ENCODE measurements at regions not wholly inside any gene's neighbourhood (a gene's known extent, or its start where the extent isn't known, plus 50 kb on each side); places are given as distances from the start of the nearest gene placed in this dataset.

DNA sequence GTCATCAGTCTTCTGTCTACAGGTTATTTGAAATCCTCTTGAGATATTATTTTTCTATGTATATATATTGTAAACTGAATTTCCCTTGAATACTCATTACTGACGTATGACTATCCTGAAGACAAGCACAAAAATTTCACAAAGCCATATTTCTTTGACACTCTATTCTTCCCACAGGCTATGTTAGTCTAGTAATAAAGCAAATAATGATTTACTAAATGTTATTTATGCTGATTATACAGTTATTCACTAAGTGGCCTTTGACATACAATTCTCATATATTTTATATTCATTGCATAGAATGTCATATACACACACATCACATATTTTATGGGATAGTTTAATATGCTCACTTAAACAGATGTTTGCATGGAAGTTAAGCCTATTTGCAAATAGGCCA is 793.0 kb upstream of the GRAMD2B start:
- ChIA-PET CTCF (no interaction called here), POLR2A (no interaction called here)
- Histone ChIP-seq H4K20me1 (replicated peaks; ENCODE audit: control insufficient read depth, extremely low read depth, insufficient read depth, low read length) (no peaks in the 10 kb centered on the region), H3K9ac (replicated peaks; ENCODE audit: extremely low read depth, insufficient read depth, low read length) (no peak overlapping the region), H3K9me1 (replicated peaks; ENCODE audit: control insufficient read depth, extremely low read depth, insufficient read depth, low read length) (no peaks in the 10 kb centered on the region), H3K9me3 (replicated peaks; ENCODE audit: control insufficient read depth, insufficient read depth, low read length) (no peaks in the 10 kb centered on the region), H3K4me3 (replicated peaks in 1 of 3; ENCODE audit: insufficient read depth in 1 of 3, low read depth in 1 of 3, low read length in 3 of 3) (no peak overlapping the region), H2AFZ (ENCODE audit: low read depth, low read length) (no peak overlapping the region), H3K36me3 (ENCODE audit: control insufficient read depth in 2 of 2, extremely low read depth in 1 of 2, insufficient read depth in 2 of 2, low read length in 2 of 2) (no peaks in the 10 kb centered on the region), H3K79me2 (ENCODE audit: control insufficient read depth, insufficient read depth, low read length) (no peaks in the 10 kb centered on the region), H3K4me2 (ENCODE audit: insufficient read depth, low read length) (no peak overlapping the region), H3K27me3 (ENCODE audit: control insufficient read depth in 2 of 2, insufficient read depth in 2 of 2, low read length in 2 of 2) (no peaks in the 10 kb centered on the region), H3K4me1 (ENCODE audit: control insufficient read depth, extremely low read depth, insufficient read depth, low read length) (peaks cover 4% of the 10 kb centered on the region), H3K27ac (ENCODE audit: insufficient read depth, low read depth, low read length) (no peak overlapping the region)
- no peak for FAIRE-seq
- no TSS peak for BruUV-seq (replicated peaks)
- intact Hi-C loops (cut with micrococcal nuclease) = no loop called here
- dilution Hi-C loops (cut with MboI; ENCODE audit: extremely low pct_ligation_motif_present, low sequenced_read_pairs) = no loop called here
- no peak for DNase-seq (ENCODE audit: low read depth, low spot score)
- no peak for TF ChIP-seq POLR2A (IDR thresholded peaks at IDR 0.05; ENCODE audit: low read depth, low read length)
- TF ChIP-seq EZH2 (IDR thresholded peaks at IDR 0.05; ENCODE audit: borderline replicate concordance, low read depth, low read length, severe bottlenecking) = no peak
- TF ChIP-seq JUN (IDR thresholded peaks at IDR 0.05; ENCODE audit: borderline replicate concordance, insufficient read depth, insufficient read length, low read depth) = no peak
- TF ChIP-seq, protein P1, sequence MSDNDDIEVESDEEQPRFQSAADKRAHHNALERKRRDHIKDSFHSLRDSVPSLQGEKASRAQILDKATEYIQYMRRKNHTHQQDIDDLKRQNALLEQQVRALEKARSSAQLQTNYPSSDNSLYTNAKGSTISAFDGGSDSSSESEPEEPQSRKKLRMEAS (IDR thresholded peaks at IDR 0.05; ENCODE audit: insufficient read depth, insufficient read length) = no peak
- no peak for TF ChIP-seq MYC (IDR thresholded peaks at IDR 0.05; ENCODE audit: low read depth, low read length)
- TF ChIP-seq GATA2 (IDR thresholded peaks at IDR 0.05; ENCODE audit: insufficient read depth, insufficient read length, low read depth, low read length) = no peak
- no peak for TF ChIP-seq POLR2AphosphoS5 (IDR thresholded peaks at IDR 0.05; ENCODE audit: insufficient read depth, low read depth, low read length)
- no peak for TF ChIP-seq FOS (IDR thresholded peaks at IDR 0.05; ENCODE audit: borderline replicate concordance, insufficient read depth, low read length)
- TF ChIP-seq, protein P2, sequence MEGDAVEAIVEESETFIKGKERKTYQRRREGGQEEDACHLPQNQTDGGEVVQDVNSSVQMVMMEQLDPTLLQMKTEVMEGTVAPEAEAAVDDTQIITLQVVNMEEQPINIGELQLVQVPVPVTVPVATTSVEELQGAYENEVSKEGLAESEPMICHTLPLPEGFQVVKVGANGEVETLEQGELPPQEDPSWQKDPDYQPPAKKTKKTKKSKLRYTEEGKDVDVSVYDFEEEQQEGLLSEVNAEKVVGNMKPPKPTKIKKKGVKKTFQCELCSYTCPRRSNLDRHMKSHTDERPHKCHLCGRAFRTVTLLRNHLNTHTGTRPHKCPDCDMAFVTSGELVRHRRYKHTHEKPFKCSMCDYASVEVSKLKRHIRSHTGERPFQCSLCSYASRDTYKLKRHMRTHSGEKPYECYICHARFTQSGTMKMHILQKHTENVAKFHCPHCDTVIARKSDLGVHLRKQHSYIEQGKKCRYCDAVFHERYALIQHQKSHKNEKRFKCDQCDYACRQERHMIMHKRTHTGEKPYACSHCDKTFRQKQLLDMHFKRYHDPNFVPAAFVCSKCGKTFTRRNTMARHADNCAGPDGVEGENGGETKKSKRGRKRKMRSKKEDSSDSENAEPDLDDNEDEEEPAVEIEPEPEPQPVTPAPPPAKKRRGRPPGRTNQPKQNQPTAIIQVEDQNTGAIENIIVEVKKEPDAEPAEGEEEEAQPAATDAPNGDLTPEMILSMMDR (IDR thresholded peaks at IDR 0.05; ENCODE audit: extremely low read depth in 1 of 2, insufficient read depth in 1 of 2, low read depth in 1 of 2, low read length in 2 of 2) = no peak

Measured in endothelial cell of umbilical vein (primary cell).